GM12878 (cell line): ENCODE measurements at regions not wholly inside any gene's neighbourhood (a gene's known extent, or its start where the extent isn't known, plus 50 kb on each side); places are given as distances from the start of the nearest gene placed in this dataset.

Experiments used
- KDM1A ChIP-seq: fragments of 200-600 bp; sonication (generic); IDR thresholded peaks from 2 replicates; pipeline ENCODE4 v1.6.1; 2016; ENCODE audit warnings: borderline replicate concordance
- POLR2A ChIP-seq: IDR thresholded peaks from 2 replicates; pipeline ENCODE4 v1.6.1; 2011; ENCODE audit warnings: low read depth, mild to moderate bottlenecking, low read length
- TBL1XR1 ChIP-seq: IDR thresholded peaks from 2 replicates; pipeline ENCODE4 v1.6.1; 2012; ENCODE audit warnings: low read depth, low read length, improper control_type of control experiment
- ZNF384 ChIP-seq: IDR thresholded peaks from 2 replicates; pipeline ENCODE4 v1.6.1; 2012; ENCODE audit warnings: low read depth, mild to moderate bottlenecking, low read length, improper control_type of control experiment, borderline replicate concordance
- TF ChIP-seq, protein P1 (sequence below), 3 experiments: IDR thresholded peaks in 2 of 3; conservative IDR thresholded peaks in 1 of 3; 2 replicates each; pipeline ENCODE4 v1.5.1; 2011; ENCODE audit warnings: low read depth in 3 of 3, low read length in 3 of 3, mild to moderate bottlenecking in 3 of 3, control low read depth in 2 of 3, moderate library complexity in 2 of 3, inconsistent platforms in 1 of 3, mixed read lengths in 1 of 3; ENCODE audit not compliant: control insufficient read depth in 2 of 3, insufficient read depth in 1 of 3; ENCODE audit errors: extremely low read depth in 1 of 3

DNA sequence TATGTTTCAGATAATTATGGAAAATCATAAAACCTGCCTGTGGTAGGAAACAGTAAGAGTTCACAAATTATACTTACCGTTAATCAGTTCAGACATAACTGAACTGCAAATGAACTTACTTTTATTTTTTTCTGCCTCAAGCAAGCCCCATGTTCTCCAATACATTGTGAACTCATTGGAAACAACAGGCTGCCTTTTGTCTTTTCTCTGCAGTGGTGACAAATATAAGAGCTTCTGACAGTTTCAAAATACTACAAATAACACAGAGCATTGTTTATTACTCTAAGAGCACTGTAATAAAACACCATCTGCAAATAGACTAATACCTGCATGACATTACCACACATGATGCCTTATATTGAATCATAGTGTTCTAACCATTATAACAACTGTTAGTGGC lies 94.0 kb upstream of the CDCA7L start:
- TF ChIP-seq TBL1XR1 (no peak), KDM1A (no peak), POLR2A (no peak), ZNF384 (no peak)
- TF ChIP-seq, protein P1, sequence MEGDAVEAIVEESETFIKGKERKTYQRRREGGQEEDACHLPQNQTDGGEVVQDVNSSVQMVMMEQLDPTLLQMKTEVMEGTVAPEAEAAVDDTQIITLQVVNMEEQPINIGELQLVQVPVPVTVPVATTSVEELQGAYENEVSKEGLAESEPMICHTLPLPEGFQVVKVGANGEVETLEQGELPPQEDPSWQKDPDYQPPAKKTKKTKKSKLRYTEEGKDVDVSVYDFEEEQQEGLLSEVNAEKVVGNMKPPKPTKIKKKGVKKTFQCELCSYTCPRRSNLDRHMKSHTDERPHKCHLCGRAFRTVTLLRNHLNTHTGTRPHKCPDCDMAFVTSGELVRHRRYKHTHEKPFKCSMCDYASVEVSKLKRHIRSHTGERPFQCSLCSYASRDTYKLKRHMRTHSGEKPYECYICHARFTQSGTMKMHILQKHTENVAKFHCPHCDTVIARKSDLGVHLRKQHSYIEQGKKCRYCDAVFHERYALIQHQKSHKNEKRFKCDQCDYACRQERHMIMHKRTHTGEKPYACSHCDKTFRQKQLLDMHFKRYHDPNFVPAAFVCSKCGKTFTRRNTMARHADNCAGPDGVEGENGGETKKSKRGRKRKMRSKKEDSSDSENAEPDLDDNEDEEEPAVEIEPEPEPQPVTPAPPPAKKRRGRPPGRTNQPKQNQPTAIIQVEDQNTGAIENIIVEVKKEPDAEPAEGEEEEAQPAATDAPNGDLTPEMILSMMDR (IDR thresholded peaks at IDR 0.05 in 2 of 3, conservative IDR thresholded peaks at IDR 0.05 in 1 of 3; ENCODE audit: control insufficient read depth in 2 of 3, extremely low read depth in 1 of 3, insufficient read depth in 1 of 3, low read depth in 3 of 3, low read length in 3 of 3), result no peak
